GM18951 (cell line): ENCODE measurements at regions not wholly inside any gene's neighbourhood (a gene's known extent, or its start where the extent isn't known, plus 50 kb on each side); places are given as distances from the start of the nearest gene placed in this dataset.

ENCODE experiments used
- POLR2A ChIP-seq: IDR thresholded peaks from 4 replicates; pipeline ENCODE4 v1.6.1; 2011; ENCODE audit warnings: mild to moderate bottlenecking; ENCODE audit not compliant: insufficient read length, insufficient read depth; ENCODE audit errors: extremely low read depth
- in situ Hi-C: fragments of 300-500 bp; cut with MboI; formaldehyde crosslinking; loops from one replicate; pipeline ENCODE4 v1.12.0; 2022; ENCODE audit warnings: low sequenced_read_pairs, mixed read lengths, inconsistent platforms; ENCODE audit not compliant: unreplicated experiment

DNA sequence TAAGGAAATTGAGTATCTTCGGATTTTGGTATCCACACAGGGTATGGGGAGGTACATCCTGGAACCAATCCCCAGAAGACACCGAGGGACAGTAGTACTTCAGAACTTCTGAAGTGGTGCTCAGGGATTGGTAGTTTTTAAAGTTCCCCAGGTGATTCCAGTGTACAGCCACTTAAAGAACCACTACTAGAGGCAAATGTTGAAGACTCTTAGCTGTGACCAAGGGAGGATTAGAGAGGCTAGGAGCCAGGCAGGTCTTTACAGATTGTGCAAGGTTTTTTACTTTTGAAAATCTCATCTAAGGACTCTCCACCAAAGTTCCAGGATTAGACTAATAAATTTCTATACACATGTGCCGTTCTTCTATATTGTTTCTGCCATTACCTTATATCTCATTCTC, 52.9 kb upstream of the GLS start:
- in situ Hi-C loops, result no loop called here
- TF ChIP-seq POLR2A, result no peak

DNA sequence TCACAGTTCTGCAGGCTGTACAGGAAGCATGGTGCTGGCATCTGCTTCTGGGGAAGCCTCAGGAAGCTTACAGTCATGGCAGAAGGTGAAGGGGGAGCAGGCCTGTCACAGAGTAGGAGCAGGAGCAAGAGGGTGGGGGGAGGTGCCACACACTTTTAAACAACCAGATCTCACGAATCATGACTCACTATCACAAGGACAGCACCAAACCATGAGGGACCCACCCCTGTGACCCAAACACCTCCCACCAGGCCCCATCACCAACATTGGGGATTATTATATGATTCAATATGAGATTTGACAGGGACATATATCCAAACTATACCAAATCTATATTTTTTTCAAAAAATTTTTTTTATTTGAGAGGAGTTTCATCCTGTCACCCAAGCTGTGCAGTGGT, 51.0 kb upstream of the GLS start:
- in situ Hi-C loops, result no loop called here
- no peak for TF ChIP-seq POLR2A
